Chondrocyte (in vitro differentiated cells): ENCODE measurements at regions not wholly inside any gene's neighbourhood (a gene's known extent, or its start where the extent isn't known, plus 50 kb on each side); places are given as distances from the start of the nearest gene placed in this dataset.

Experiments
- DNase-seq: peaks from one replicate; pipeline ENCODE4 v3.0.0; 2021; ENCODE audit warnings: mixed read lengths, low spot score
- H3K27ac Mint-ChIP-seq: one replicate; pipeline ENCODE4 v1.8.0; 2021; ENCODE audit warnings: mild to moderate bottlenecking, moderate library complexity, mixed read lengths; ENCODE audit not compliant: unreplicated experiment
- H3K27me3 Mint-ChIP-seq: 2 replicates; pipeline ENCODE4 v1.8.0; 2021; ENCODE audit warnings: low read depth, mixed read lengths
- H3K36me3 Mint-ChIP-seq: 2 replicates; pipeline ENCODE4 v1.8.0; 2021; ENCODE audit warnings: low read depth, mixed read lengths
- H3K4me1 Mint-ChIP-seq: 2 replicates; pipeline ENCODE4 v1.8.0; 2021; ENCODE audit warnings: low read depth, mild to moderate bottlenecking, mixed read lengths
- H3K4me3 Mint-ChIP-seq: one replicate; pipeline ENCODE4 v1.8.0; 2021; ENCODE audit warnings: mild to moderate bottlenecking, moderate library complexity, mixed read lengths; ENCODE audit not compliant: unreplicated experiment
- H3K9me3 Mint-ChIP-seq: 2 replicates; pipeline ENCODE4 v1.8.0; 2021; ENCODE audit warnings: low read depth, mixed read lengths
- TF ChIP-seq, protein P1 (sequence below): fragments of 200-600 bp; sonication (generic); IDR thresholded peaks from 2 replicates; pipeline ENCODE4 v1.5.0; 2021; ENCODE audit warnings: antibody characterized with exemption, mild to moderate bottlenecking, moderate library complexity

GRCh38 chr11:116085031-116085635 is 580.9 kb upstream of the CADM1 start:
- H3K4me1 Mint-ChIP-seq, result no peaks in the 10 kb centered on the region
- H3K27me3 Mint-ChIP-seq, result peaks cover 69% of the 10 kb centered on the region
- H3K27ac Mint-ChIP-seq, result no peak overlapping the region
- H3K9me3 Mint-ChIP-seq, result peaks cover 5% of the 10 kb centered on the region
- TF ChIP-seq, protein P1, sequence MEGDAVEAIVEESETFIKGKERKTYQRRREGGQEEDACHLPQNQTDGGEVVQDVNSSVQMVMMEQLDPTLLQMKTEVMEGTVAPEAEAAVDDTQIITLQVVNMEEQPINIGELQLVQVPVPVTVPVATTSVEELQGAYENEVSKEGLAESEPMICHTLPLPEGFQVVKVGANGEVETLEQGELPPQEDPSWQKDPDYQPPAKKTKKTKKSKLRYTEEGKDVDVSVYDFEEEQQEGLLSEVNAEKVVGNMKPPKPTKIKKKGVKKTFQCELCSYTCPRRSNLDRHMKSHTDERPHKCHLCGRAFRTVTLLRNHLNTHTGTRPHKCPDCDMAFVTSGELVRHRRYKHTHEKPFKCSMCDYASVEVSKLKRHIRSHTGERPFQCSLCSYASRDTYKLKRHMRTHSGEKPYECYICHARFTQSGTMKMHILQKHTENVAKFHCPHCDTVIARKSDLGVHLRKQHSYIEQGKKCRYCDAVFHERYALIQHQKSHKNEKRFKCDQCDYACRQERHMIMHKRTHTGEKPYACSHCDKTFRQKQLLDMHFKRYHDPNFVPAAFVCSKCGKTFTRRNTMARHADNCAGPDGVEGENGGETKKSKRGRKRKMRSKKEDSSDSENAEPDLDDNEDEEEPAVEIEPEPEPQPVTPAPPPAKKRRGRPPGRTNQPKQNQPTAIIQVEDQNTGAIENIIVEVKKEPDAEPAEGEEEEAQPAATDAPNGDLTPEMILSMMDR, result no peak
- DNase-seq, result no peak
- H3K36me3 Mint-ChIP-seq, result peaks cover 7% of the 10 kb centered on the region
- H3K4me3 Mint-ChIP-seq, result no peak overlapping the region

GRCh38 chr11:116084511-116084910 is 580.3 kb upstream of the CADM1 start:
- Mint-ChIP-seq H3K36me3 (peaks cover 8% of the 10 kb centered on the region), H3K9me3 (peaks cover 6% of the 10 kb centered on the region), H3K27me3 (peaks cover 74% of the 10 kb centered on the region), H3K4me1 (no peaks in the 10 kb centered on the region), H3K27ac (no peak overlapping the region), H3K4me3 (no peak overlapping the region)
- DNase-seq, result no peak
- TF ChIP-seq, protein P1, result no peak

- Mint-ChIP-seq H3K9me3 (peaks cover 6% of the 10 kb centered on the region), H3K4me1 (no peaks in the 10 kb centered on the region), H3K27ac (no peak overlapping the region), H3K4me3 (no peak overlapping the region), H3K27me3 (peaks cover 59% of the 10 kb centered on the region), H3K36me3 (peaks cover 8% of the 10 kb centered on the region)
- no peak for DNase-seq
- TF ChIP-seq, protein P1, result no peak
Observed at GRCh38 chr11:116082256-116082655, 578.0 kb upstream of the CADM1 start.

DNA sequence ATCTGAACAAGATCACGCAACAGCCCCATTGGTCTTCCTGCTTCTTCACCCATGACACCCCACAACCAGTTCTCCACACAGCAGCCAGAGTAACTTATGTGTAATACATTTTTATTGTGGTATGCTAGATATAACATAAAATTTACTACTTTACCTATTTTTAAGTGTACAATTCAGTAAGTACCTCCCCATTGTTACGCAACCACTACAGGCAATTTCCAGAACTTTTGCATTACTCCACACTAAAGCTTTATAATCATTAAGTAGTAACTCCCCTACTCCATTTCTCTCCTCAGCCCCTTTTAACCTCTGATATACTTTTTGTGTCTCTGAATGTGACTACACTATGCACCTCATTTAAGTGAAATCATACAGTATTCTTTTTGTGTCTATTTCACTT is 575.4 kb upstream of the CADM1 start:
- H3K27ac Mint-ChIP-seq, result no peak overlapping the region
- no peak overlapping the region for H3K4me3 Mint-ChIP-seq
- H3K27me3 Mint-ChIP-seq, result peaks cover 50% of the 10 kb centered on the region
- peaks cover 8% of the 10 kb centered on the region for H3K36me3 Mint-ChIP-seq
- no peaks in the 10 kb centered on the region for H3K4me1 Mint-ChIP-seq
- DNase-seq, result no peak
- H3K9me3 Mint-ChIP-seq, result peaks cover 6% of the 10 kb centered on the region
- TF ChIP-seq, protein P1, result no peak

DNA sequence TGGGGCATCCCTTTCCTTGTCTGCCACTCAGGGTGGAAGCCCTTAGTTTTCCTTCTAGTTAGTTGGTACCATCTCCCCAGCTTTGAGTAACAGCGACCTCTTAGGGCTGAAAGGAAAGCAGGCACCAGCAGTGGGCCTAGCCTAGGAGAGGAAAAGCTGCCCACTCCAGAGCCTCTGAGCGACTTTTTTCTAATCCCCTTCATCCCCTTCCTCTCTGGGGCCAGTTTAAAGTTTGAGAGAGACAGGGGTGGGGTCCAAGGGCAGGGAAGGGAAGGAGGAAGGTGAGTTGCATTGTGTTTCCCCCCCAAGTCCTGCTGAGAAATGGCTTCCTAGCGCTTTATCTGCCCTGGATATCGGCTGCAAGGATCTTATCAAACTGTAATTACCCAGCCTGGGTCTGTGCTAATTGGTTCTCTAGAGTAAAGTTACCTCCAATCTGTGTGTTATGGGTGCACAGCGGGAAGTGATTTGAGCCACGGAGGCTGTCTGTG is 573.9 kb upstream of the CADM1 start:
- H3K4me3 Mint-ChIP-seq, result no peak overlapping the region
- no peak for DNase-seq
- peaks cover 41% of the 10 kb centered on the region for H3K27me3 Mint-ChIP-seq
- H3K9me3 Mint-ChIP-seq, result peaks cover 6% of the 10 kb centered on the region
- H3K36me3 Mint-ChIP-seq, result peaks cover 8% of the 10 kb centered on the region
- H3K27ac Mint-ChIP-seq, result no peak overlapping the region
- TF ChIP-seq, protein P1, result peak; percentile 75
- no peaks in the 10 kb centered on the region for H3K4me1 Mint-ChIP-seq
